ENCODE measurements at regions not wholly inside any gene's neighbourhood (a gene's known extent, or its start where the extent isn't known, plus 50 kb on each side); places are given as distances from the start of the nearest gene placed in this dataset.

DNA sequence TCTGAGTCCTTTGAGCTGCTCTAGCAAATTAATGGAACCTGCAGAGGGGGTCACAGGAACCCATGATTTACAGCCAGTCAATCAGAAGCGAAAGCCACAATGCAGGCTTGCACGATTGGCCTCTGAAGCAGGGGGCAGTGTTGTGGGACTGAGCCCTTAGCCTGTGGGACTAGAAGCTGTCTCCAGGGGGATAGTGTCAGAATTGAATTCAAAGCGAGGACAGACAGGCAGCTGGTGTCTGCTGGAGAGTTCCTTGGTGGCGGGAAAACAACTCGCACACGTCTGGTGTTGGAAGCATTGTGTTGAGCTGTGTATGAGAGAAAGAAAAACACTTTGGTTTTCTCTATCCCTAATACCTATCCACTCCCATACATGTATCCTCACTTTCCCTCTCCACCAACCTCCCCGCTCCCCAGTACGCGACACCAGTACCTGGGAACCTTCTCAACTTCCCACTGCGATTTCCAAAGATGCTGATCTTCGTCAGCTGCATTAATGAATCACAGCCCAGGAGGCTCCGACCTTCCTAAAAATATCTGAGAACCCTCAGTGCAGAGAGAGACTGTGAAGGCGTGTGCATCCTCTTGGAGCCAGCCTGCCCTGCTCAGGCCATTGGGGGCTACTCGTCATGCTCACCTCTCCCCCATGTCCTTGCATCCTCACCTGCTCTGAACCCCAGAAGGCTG lies 88.2 kb downstream of the HS1BP3 start:
- H3K9me2 ChIP-seq (replicated peaks; ENCODE audit: insufficient read depth, low read length), result no peaks in the 10 kb centered on the region
- H4K20me1 ChIP-seq (ENCODE audit: insufficient read depth, low read length), result no peaks in the 10 kb centered on the region
- no peak overlapping the region for H3K27ac ChIP-seq (ENCODE audit: low read length)
- H2AFZ ChIP-seq (ENCODE audit: low read length), result no peak overlapping the region
- no peak for DNase-seq
- TF ChIP-seq EZH2 (optimal IDR thresholded peaks at IDR 0.05; ENCODE audit: low read depth, low read length) (no peak), EZH2phosphoT487 (IDR thresholded peaks at IDR 0.05; ENCODE audit: low read length) (no peak), CTCF (IDR thresholded peaks at IDR 0.05; ENCODE audit: low read length) (no peak)
- no peak overlapping the region for H3K4me3 ChIP-seq (ENCODE audit: low read length)
- peaks cover 14% of the 10 kb centered on the region for H3K4me1 ChIP-seq (ENCODE audit: low read length)
- H3K4me2 ChIP-seq (ENCODE audit: low read depth, low read length), result no peak overlapping the region
- no peaks in the 10 kb centered on the region for H3K9me3 ChIP-seq (replicated peaks; ENCODE audit: insufficient read depth, low read length)
- no peaks in the 10 kb centered on the region for H3K36me3 ChIP-seq (replicated peaks; ENCODE audit: insufficient read depth, low read length)
- H3K9ac ChIP-seq (ENCODE audit: low read length), result no peak overlapping the region
- no peaks in the 10 kb centered on the region for H3K27me3 ChIP-seq (replicated peaks; ENCODE audit: insufficient read depth, low read length)
- H3F3A ChIP-seq (ENCODE audit: insufficient read depth, low read length), result no peaks in the 10 kb centered on the region
- H3K79me2 ChIP-seq (ENCODE audit: low read length), result no peaks in the 10 kb centered on the region

DNA sequence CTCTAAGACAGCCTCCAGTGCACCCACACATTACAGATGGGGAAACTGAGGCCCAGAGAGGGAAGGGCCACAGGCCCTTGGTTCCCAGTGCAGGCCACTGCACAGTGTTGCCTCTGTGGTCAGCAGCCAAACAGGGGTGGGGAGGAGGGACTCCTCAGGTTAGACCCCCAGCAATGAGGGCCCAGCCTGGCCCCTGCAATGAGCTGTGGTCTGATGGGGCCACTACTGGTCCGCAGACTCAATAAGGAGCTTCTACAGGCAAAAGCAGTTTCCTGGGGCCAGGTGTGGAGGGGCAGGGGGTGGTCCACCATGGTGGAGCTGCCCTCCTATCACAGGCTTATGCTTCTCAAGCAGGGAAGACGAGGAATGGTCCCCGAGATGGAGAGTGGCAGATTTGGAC lies 87.6 kb downstream of the HS1BP3 start:
- no peak for DNase-seq
- TF ChIP-seq EZH2 (optimal IDR thresholded peaks at IDR 0.05; ENCODE audit: low read depth, low read length) (no peak), EZH2phosphoT487 (IDR thresholded peaks at IDR 0.05; ENCODE audit: low read length) (no peak), CTCF (IDR thresholded peaks at IDR 0.05; ENCODE audit: low read length) (no peak)
- Histone ChIP-seq H3K27ac (ENCODE audit: low read length) (no peak overlapping the region), H3F3A (ENCODE audit: insufficient read depth, low read length) (no peaks in the 10 kb centered on the region), H3K9me3 (replicated peaks; ENCODE audit: insufficient read depth, low read length) (no peaks in the 10 kb centered on the region), H3K4me2 (ENCODE audit: low read depth, low read length) (no peak overlapping the region), H3K79me2 (ENCODE audit: low read length) (no peaks in the 10 kb centered on the region), H3K4me1 (ENCODE audit: low read length) (peaks cover 14% of the 10 kb centered on the region), H4K20me1 (ENCODE audit: insufficient read depth, low read length) (no peaks in the 10 kb centered on the region), H3K27me3 (replicated peaks; ENCODE audit: insufficient read depth, low read length) (no peaks in the 10 kb centered on the region), H3K4me3 (ENCODE audit: low read length) (no peak overlapping the region), H3K9ac (ENCODE audit: low read length) (no peak overlapping the region), H3K36me3 (replicated peaks; ENCODE audit: insufficient read depth, low read length) (no peaks in the 10 kb centered on the region), H2AFZ (ENCODE audit: low read length) (no peak overlapping the region), H3K9me2 (replicated peaks; ENCODE audit: insufficient read depth, low read length) (no peaks in the 10 kb centered on the region)

- H3K4me3 ChIP-seq (ENCODE audit: low read length), result no peak overlapping the region
- H3K4me2 ChIP-seq (ENCODE audit: low read depth, low read length), result no peak overlapping the region; the same call in 1 of the 2 replicates
Measured at GRCh38 chr2:20563833-20564232, 87.1 kb downstream of the HS1BP3 start.

More at GRCh38 chr2:20563833-20564232, 87.1 kb downstream of the HS1BP3 start:
- H3F3A ChIP-seq (ENCODE audit: insufficient read depth, low read length), result no peaks in the 10 kb centered on the region
- no peaks in the 10 kb centered on the region for H3K9me2 ChIP-seq (replicated peaks; ENCODE audit: insufficient read depth, low read length)
- TF ChIP-seq EZH2 (optimal IDR thresholded peaks at IDR 0.05; ENCODE audit: low read depth, low read length) (no peak), CTCF (IDR thresholded peaks at IDR 0.05; ENCODE audit: low read length) (no peak), EZH2phosphoT487 (IDR thresholded peaks at IDR 0.05; ENCODE audit: low read length) (no peak)
- H3K9ac ChIP-seq (ENCODE audit: low read length), result no peak overlapping the region
- H3K36me3 ChIP-seq (replicated peaks; ENCODE audit: insufficient read depth, low read length), result no peaks in the 10 kb centered on the region
- H2AFZ ChIP-seq (ENCODE audit: low read length), result peak overlapping the region; percentile 33; the same call in 1 of the 2 replicates
- no peaks in the 10 kb centered on the region for H3K27me3 ChIP-seq (replicated peaks; ENCODE audit: insufficient read depth, low read length)
- H4K20me1 ChIP-seq (ENCODE audit: insufficient read depth, low read length), result no peaks in the 10 kb centered on the region
- H3K9me3 ChIP-seq (replicated peaks; ENCODE audit: insufficient read depth, low read length), result no peaks in the 10 kb centered on the region
- no peaks in the 10 kb centered on the region for H3K79me2 ChIP-seq (ENCODE audit: low read length)
- H3K27ac ChIP-seq (ENCODE audit: low read length), result no peak overlapping the region
- peaks cover 14% of the 10 kb centered on the region for H3K4me1 ChIP-seq (ENCODE audit: low read length)
- no peak for DNase-seq

Data from MM.1S (cell line).